Left lung (tissue), 4 donors: ENCODE measurements at regions not wholly inside any gene's neighbourhood (a gene's known extent, or its start where the extent isn't known, plus 50 kb on each side); places are given as distances from the start of the nearest gene placed in this dataset.

ENCODE experiments used
- ATAC-seq: fragments of 200-7000 bp; cut with Tn5 transposase; one replicate; pipeline ENCODE4 v1.9.1; 2020; ENCODE audit warnings: moderate library complexity
- DNase-seq, 4 donors: peaks; one replicate each; pipeline ENCODE4 v3.0.0-alpha.2; 2013 to 2020
- H3K27ac ChIP-seq, 2 donors: fragments of 200-600 bp; sonication (generic) in 1 of 2; one replicate each; pipeline versions ENCODE4 v1.5.0 to v1.8.0; 2020 to 2021
- H3K27me3 ChIP-seq, 2 donors: fragments of 200-600 bp; sonication (generic) in 1 of 2; one replicate each; pipeline versions ENCODE4 v1.5.0 to v1.8.0; 2020 to 2021
- H3K36me3 ChIP-seq, 2 donors: fragments of 200-600 bp; sonication (generic) in 1 of 2; one replicate each; pipeline versions ENCODE4 v1.5.0 to v1.8.0; 2020 to 2021
- H3K4me1 ChIP-seq, 2 donors: fragments of 200-600 bp; one replicate each; pipeline ENCODE4 v1.8.0; 2021
- H3K4me3 ChIP-seq, 2 donors: fragments of 200-600 bp; sonication (generic) in 1 of 2; one replicate each; pipeline versions ENCODE4 v1.5.0 to v1.8.0; 2020 to 2021; ENCODE audit warnings: mild to moderate bottlenecking in 1 of 2
- H3K9me3 ChIP-seq, 2 donors: fragments of 200-600 bp; sonication (generic) in 1 of 2; one replicate each; pipeline versions ENCODE4 v1.5.0 to v1.8.0; 2020 to 2021
- intact Hi-C, 2 donors: fragments of 100-400 bp; cut with DNase I; formaldehyde crosslinking; loops; one replicate each; pipeline versions ENCODE4 v1.11.2 to v1.14.2; 2022
- TF ChIP-seq, protein P1 (sequence below), 2 donors: fragments of 200-600 bp; sonication (generic) in 1 of 2; IDR thresholded peaks; one replicate each; pipeline versions ENCODE4 v1.5.0 to v1.8.0; 2021; ENCODE audit warnings: antibody characterized with exemption in 2 of 2
- donor health status: DM: no; HTN: yes; CAD: no.
- donor health status: DM: no; HTN: no; CAD: no.

GRCh38 chr14:78106381-78106780, 63.8 kb upstream of the NRXN3 start:
- intact Hi-C loops, result no loop called here
- ATAC-seq (no peak), DNase-seq (no peak)
- TF ChIP-seq, protein P1, sequence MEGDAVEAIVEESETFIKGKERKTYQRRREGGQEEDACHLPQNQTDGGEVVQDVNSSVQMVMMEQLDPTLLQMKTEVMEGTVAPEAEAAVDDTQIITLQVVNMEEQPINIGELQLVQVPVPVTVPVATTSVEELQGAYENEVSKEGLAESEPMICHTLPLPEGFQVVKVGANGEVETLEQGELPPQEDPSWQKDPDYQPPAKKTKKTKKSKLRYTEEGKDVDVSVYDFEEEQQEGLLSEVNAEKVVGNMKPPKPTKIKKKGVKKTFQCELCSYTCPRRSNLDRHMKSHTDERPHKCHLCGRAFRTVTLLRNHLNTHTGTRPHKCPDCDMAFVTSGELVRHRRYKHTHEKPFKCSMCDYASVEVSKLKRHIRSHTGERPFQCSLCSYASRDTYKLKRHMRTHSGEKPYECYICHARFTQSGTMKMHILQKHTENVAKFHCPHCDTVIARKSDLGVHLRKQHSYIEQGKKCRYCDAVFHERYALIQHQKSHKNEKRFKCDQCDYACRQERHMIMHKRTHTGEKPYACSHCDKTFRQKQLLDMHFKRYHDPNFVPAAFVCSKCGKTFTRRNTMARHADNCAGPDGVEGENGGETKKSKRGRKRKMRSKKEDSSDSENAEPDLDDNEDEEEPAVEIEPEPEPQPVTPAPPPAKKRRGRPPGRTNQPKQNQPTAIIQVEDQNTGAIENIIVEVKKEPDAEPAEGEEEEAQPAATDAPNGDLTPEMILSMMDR (IDR thresholded peaks at IDR 0.05), result no peak
- H3K4me1 ChIP-seq, result no peaks in the 10 kb centered on the region
- H3K36me3 ChIP-seq, result no peaks in the 10 kb centered on the region
- H3K9me3 ChIP-seq, result no peaks in the 10 kb centered on the region
- H3K4me3 ChIP-seq, result no peak overlapping the region
- H3K27me3 ChIP-seq, result peaks cover 0 to under 1% of the 10 kb centered on the region in 2 donors
- H3K27ac ChIP-seq, result no peak overlapping the region

DNA sequence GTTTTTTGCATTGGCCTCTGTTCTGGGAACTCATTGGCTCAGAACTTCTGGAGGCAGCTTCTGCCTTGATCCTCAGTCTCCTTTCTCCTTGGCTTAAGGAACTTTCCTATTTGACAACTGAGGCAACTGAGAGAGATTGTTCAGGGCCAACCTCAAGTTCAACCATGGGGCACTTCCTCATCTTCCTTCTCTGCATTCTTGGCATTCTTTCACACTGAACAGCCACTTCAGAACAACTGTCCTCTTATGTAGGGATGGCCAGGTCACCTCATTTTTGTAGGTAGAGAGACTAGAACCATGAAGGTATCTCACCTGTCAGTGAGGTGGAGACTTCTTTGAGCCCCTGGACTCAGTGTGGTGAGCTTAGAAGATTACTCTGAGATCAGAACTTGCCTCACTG, 63.0 kb upstream of the NRXN3 start:
- ATAC-seq, result no peak
- H3K36me3 ChIP-seq, result no peaks in the 10 kb centered on the region
- TF ChIP-seq, protein P1 (IDR thresholded peaks at IDR 0.05), result no peak
- no peaks in the 10 kb centered on the region for H3K9me3 ChIP-seq
- no peaks in the 10 kb centered on the region for H3K4me1 ChIP-seq
- no peak overlapping the region for H3K4me3 ChIP-seq
- no peak overlapping the region for H3K27ac ChIP-seq
- H3K27me3 ChIP-seq, result no peaks in the 10 kb centered on the region
- DNase-seq, result no peak
- intact Hi-C loops, result no loop called here

DNA sequence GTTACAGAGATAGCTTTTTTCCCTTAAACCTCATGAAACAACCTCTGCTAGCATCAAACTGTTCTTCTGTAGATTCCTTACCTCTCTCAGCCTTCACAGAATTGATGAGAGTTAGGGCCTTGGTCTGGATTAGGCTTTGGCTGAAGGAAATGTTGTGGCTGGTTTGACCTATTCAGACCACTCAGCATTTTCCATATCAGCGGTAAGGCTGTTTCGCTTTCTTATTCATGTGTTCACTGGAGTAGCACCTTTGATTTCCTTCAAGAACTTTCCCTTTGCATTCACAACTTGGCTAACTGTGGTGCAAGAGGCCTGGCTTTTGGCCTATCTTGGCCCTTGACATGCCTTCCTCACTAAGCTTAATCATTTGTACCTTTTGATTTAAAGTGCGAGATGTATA, 50.7 kb upstream of the NRXN3 start:
- ATAC-seq (no peak), DNase-seq (no peak)
- intact Hi-C loops, result no loop called here
- Histone ChIP-seq H3K36me3 (no peaks in the 10 kb centered on the region), H3K4me1 (no peaks in the 10 kb centered on the region), H3K9me3 (peaks cover 0 to 13% of the 10 kb centered on the region in 2 donors), H3K4me3 (no peak overlapping the region), H3K27me3 (no peaks in the 10 kb centered on the region), H3K27ac (no peak overlapping the region)
- TF ChIP-seq, protein P1 (IDR thresholded peaks at IDR 0.05), result no peak
